Nucleus accumbens (tissue), 56 donors: ENCODE measurements at regions not wholly inside any gene's neighbourhood (a gene's known extent, or its start where the extent isn't known, plus 50 kb on each side); places are given as distances from the start of the nearest gene placed in this dataset.

Experiments used
- DNase-seq, 56 donors: peaks; one replicate each; lab custom pipeline; 2025; lab: John Stamatoyannopoulos, UW

DNA sequence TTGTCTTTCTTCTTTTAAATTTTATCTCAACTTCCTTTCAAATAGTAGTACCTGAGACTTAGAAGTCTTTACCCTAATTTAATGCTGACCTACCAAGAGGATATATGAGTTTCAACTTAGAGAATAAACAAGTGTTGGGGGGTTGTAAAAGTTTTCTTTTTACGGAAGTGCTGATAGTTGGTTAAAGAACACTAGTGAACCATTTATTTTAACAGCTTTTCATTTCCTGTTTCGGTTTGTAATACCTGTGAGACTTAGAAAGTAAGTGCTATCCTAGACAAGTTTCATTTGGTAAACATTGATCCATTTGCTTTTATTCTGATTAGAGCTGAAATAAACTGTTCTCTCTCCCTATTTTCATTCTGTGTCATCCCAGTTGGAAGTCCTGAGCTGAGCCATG is 683.1 kb upstream of the SORCS1 start:
- no peak for DNase-seq

DNA sequence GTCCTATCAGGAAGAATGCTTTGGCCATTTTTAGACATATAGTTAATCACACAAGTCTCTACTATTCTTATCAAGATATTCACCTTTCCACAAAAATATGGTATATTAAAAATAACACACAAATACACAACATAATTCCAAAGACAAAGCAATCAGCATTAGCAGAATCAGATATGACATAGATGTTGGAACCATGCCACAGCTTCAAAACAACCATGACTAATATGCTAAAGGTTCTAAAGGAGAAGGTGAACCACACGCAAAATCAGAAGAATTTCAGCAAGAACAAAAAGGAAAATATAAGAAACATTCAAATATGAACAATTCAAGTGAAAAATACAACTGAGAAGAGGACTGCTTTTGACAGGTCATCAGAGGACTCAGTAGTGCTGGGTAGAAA is 670.2 kb upstream of the SORCS1 start:
- DNase-seq = no peak

DNA sequence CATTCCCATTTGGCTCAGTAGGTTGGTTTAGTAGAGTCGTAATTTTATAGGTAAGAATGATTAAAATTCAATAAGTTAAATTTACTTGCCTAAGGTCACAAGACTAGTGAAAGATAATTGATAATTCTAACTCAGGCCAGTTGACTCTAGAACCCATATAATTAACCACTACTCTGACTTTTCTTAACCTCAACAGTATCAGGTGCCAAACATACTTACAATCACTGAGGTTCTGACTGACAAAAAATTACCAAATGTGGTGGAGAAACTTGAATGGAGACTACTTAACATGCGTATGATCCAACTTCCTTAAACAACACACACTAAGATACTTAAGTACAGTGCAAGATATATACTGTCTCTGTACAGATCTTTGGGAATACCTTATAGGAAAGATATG is 667.3 kb upstream of the SORCS1 start:
- DNase-seq = no peak

DNA sequence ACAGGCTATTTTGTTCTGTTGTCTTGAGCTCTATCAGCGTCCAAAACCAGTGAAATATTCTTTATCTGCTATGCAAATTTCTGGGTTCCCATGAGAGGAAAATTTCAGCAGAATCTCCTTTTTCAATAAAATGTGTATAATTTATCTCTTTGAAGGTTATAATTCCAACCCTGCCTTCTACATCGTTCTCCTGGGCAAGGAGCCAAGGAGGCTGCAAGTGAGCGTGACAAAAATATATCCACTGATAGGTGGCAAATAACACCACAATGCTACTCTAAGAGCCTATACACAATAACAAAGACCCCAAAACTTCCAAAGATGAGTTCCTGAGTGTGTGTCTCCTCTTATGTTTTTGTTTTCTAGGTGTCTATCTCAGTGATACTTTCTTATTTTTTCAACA is 664.7 kb upstream of the SORCS1 start:
- DNase-seq = no peak

DNA sequence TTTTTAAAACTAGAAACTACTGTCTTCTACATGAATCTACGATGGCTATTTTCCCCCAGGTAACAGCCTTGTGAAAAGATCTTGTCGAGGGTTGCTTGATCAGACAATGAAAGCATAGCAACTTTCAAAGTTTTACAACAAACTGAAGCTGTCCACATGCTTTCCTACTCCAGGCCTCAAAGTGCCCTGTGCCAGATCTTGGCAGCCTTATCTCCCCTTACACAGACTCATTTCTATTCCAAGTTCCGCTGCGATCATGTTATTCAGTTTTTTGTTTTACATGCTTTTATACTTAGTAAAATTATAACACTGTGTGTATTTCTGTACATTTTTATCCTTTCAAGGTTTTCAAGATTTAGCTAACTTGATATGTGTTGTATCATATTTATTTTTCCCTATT is 661.7 kb upstream of the SORCS1 start:
- no peak for DNase-seq

DNA sequence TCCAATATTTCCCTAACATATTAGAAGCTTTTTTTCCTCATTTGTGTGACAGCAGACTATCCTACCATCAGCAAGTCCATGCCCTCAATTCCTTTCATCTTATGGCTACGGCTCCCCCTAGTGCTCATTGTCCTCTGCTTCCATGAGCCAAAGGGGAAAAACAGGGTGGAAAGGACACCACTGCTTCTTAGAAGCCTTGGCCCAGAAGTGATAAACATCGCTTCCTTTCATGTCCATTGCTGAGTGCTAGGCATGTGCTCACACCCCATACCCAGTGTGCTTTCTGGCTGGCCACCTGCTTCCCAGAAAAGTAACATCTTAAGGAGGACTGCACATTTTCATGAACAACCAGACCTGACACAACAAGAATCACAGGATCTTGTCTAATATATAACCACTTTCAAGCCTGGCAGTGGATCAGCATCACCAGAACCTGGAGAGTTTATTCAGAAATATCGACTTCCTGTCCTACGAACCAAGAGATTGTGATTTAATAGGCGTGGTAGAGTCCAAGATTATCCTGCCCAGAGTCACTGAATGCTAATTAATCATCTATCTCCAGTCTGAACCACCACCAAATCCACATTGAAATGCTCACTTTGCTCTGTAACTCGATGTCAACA is 650.5 kb upstream of the SORCS1 start:
- peak in 33 of 56 donors; percentile 1 to 68 (median 14) for DNase-seq

DNA sequence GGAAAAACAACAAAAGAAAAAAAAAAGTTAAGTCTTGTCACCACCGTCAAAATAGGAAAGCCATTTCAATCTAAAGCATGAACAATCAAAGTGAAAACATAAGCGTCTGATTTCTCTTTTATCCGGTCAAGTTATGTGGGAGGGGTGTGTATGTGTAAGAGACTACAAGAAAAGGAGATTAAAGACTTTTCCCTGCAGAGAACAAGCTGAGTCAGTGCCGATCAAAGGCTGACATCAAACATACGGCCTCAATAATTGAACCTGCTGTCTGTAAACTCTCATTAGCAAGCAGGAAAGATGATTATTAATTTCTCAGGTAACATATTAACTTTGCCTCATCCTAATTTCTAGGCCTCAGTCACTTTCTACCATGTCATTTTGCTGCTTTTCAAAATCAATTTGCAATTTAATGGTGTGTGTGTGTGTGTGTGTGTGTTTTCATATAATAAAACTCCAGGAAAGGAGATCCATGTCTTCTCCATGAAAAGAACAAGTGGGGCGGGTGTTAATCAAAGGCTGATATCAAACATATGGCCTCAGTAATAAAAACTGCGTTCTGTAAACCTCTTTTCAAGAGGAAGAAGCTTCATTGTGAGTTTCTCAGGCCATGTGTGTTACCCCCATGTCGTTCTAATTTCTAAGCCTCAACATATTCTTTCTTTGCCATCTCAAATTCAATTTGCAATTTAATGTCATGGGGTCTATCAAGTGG is 649.1 kb upstream of the SORCS1 start:
- no peak for DNase-seq

DNA sequence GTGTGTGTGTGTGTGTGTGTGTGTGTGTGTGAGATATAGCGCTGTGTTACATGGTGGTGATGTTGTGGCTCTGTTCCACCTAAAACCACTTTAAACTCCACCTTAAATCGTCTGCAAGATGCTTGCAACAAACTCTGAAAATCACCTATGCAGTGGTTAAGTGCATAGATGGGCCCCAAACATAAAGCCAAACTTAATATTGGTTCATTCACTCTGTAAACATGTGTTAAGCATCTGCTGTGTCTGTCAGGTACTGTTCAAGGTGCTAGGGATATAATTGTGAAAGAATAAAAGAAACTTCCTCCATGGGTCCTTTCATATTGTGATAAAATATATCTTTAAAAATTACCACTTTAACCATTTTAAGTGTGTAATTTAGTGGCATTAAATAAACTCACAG is 645.4 kb upstream of the SORCS1 start:
- DNase-seq = no peak

DNA sequence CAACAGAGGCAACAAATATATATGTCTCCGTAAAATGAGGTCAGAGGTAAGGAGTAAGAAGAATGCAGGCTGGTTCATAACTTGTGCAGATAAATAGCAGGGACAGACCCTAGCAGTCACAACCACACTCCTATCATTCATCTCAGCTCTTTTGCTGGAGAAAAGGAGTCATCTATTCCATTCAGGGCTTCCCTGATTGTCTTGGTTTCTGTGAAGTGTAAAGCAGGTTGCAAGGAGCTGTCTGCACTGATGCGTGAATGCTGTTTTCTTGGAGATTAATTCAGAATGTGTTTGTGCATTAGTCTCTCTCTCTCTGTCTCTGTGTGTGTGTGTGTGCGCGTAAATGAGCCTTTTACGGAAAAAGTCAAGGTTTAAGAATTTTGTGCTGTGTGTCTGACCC is 643.3 kb upstream of the SORCS1 start:
- no peak for DNase-seq

DNA sequence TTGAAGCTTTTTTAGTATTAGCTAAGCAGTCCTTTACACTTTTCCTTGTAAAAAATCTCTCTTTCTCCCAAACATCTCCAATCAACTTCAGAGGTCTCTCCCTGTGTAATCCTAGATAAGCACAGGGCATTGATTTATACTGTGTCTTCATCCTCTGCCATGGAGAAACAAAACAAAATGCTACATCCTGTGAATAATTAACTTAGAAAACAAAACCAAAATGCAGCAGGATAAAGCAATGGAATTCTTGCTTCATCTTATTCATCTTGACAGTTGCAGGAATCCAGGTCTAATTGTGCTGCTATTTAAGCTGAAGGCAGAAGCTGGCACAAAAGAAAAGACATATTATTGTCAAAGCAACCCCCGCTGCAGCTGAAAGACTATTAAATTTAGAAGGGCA is 641.5 kb upstream of the SORCS1 start:
- no peak for DNase-seq

DNA sequence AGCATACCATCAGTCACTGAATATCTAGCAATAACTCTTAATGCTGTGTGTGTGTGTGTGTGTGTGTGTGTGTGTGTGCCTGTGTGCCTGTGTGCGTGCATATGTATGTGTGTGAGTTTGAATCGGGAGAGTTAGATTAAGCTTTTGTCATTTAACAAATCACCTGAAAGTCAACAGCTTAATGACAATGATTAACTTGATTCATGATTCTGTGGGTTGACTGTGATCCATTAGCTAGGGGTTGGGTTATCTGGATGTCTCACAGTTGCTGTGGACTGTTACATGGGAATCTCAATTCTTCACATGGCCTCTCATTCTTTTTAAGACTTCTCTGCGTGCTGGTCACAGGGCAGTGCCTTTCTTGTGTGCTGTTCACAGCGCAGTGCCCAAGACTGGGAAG is 639.0 kb upstream of the SORCS1 start:
- no peak for DNase-seq

DNA sequence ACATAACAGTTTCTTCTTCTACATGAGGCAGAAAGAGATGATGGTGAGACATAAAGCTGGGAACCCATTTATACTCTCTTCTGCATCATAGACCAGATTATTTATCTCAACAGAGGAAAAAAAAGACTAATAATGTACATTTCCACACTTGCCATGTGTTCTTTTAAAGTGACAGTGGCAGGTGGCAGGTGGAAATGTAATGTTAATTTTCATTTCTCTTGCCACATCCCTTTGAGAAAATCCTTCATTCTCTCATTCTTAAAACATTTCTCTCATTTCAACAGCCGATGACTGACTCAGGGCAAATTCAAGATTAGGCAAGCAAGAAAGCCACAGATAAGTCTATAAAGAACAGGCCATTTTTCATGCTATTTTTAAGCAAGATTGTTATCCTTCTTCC is 635.6 kb upstream of the SORCS1 start:
- DNase-seq = no peak

DNA sequence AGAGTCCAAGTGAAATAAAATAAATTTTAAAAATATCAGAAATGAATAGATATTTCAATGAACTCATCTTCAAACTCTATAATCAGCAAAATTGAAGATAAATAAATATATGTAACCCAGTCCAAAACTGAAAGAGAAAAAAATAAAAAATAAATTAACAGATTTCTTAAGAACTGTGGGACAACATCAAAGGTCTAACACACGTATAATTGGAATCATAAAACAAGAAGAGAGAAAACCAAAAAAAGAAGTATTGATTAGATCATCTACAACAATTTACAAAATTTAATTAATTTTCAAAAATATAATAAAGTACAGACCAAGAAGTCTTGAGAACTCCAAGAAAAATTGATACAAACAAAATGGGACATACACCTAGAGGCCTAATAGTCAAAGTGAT is 625.8 kb upstream of the SORCS1 start:
- no peak for DNase-seq

DNA sequence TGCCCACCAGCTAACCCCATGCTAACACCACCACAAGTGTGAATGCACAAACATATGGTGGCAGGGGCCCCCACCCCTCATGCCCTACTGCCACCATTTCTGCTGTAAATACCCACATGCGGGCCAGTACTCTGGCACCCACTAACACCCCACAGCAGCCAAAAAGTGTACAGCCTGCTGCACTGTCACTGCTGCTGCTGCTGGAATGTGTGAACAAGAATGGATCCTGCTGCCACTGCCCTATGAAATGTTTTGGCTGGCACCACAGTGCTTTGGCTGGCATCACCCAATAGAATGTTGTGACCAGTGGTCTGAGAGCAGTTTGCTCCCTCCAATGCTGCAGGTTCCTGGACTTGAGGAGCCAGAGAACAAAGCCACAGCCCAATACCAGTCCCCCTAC is 606.6 kb upstream of the SORCS1 start:
- DNase-seq = no peak

DNA sequence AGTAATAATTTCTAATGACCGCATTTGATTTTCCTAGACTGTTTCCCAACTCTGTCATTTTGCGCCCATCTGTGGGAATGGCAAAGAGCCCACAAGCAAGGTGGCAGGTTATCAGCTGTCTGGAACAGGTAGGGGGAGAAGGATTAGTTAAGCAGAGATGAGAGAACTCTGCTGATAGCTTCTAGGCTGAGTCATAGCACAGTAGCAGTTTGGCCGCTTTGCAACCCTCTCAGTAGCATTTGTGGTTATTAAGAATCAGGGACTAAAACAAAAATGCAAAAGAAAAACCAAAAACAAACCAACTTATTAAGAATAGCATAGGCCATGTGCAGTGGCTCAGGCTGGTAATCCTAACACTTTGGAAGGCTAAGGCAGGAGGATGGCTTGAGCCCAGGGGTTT is 602.7 kb upstream of the SORCS1 start:
- no peak for DNase-seq

DNA sequence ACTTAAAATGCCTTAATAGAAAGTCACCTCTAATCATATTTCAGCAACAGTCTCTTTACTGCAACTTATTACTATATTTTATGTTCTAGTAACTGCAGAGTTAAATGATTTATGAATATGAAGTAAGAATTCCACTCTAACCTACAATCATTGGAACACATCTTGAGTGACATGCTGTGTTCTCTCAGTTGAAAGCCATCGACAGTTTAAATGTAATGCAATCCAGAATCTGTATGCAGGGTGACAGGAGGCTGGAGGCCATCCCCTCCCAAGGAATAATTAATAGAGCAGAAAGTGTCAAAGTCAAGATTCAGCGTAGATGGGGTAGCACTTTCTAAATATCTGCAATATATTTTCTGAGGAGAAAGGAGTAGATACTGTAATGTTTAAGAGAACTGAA is 590.3 kb upstream of the SORCS1 start:
- DNase-seq = no peak

DNA sequence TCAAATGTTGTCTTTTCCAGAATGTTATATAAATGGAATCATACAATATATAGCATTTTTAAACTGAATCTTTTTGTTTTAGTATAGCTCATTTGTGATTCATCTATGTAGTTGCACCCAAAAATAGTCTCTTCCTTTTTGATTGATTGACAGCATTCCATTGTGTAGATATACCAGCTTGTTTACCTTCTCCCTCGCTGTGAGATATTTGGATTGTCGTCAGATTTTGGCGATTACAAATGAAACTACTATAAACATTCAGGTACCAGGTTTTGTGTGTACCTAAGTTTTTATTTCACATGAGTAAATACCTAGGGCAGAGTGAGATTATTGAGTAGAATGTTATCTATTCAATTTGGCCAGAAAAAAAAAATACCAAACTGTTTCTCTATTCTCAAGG is 584.7 kb upstream of the SORCS1 start:
- no peak for DNase-seq

DNA sequence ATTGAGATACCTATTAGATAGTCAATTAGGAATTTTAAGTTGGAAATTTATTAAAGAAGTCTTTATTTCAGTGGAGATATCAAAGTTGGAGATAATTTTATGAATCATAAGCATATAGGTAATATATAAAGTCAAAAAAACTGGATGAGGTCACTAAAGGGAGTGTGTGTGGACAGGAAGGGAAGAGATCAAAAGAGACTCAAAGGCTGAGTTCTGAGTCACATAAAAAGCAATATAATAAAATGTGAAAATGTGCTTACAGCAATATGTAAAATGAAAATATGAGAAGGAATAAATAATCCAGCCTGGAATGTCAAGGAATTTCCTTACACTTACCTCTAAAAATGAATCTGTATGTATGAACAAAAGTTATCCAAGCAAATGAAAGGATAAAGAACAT is 583.3 kb upstream of the SORCS1 start:
- no peak for DNase-seq

DNA sequence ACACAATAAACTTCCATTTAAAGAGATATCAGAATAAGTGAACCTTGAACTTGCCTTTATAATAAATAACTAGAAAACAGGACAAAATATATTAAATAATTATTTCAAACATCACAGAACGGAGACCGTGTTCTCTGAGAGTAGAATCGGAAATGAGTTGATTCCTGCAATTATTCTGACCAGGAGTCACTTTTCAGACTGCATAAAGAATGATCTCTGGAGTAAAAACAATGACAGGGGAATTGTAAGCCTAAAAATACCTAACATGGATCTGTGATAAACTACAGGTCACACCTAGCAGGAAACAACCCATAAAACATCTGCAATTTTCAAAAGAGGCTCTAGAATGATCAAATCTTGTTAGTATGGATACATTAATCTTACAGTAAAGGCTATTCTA is 577.5 kb upstream of the SORCS1 start:
- no peak for DNase-seq

DNA sequence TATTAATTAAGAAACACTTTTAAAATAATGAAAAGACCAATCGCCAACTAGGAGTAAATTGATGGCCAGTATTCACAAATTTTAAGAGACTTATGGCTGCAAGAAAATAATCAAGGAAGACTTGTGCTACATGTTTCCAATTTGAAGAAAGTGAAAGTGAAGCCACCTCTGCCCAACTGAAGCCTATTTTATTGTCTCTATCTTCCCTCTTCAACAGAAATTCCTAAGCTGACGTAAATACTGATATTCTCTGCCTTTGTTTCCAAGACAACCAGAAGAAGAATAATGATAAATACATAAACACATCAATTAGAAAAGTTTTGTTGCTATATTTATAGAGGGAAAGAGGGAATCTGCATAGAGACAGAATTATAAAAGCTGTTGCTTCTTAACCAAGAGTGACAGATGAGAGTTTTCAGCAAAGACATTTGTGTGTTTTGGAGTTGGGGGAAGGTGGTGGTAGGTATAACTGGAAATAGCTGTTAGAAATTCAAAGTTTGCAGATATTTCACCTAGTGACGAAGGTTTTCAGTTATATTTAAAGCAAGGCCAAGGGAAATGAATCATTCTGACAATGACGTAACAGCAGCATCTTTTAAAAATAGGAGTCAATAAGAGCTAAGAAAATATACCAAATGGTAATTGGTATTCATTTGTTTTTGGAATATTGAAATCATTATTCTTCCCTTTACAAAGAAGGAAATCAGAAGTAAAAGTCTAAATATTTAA is 576.6 kb upstream of the SORCS1 start:
- DNase-seq = no peak

DNA sequence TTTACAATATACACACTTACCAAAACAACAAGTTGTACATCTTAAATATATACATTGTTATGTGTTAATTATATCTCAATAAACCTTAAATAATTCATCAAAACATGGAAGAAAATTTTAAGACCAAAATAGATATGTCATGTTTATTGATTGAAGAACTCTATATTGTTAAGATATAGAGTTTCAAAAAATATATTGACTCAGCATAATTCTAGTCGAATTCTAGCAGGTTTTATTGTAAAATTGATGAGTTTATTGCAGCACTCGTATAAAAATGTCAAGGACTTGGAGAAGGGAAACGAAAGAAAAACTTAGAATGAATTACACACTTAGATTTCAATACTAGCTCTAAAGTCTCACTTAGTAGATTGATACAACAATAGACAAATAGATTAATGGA is 575.4 kb upstream of the SORCS1 start:
- no peak for DNase-seq
